ENCODE measurements at regions not wholly inside any gene's neighbourhood (a gene's known extent, or its start where the extent isn't known, plus 50 kb on each side); places are given as distances from the start of the nearest gene placed in this dataset.

DNA sequence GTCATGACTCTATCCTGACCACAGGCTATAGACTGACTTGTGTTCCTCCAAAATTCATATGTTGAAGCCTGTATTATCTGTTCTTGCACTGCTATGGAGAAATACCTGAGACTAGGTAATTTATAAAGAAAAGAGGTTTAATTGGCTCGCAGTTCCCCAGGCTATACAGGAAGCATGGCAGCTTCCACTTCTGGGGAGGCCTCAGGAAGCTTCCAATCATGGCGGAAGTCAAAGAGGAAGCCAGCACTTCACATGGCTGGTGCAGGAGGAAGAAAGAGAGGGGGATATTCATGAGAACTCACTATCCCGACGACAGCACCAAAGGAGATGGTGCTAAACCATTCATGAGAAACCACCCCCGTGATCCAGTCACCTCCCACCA is 84.3 kb upstream of the KDM7A start:
- no peaks in the 10 kb centered on the region for H3K79me2 ChIP-seq (ENCODE audit: insufficient read depth)
- H3K4me2 ChIP-seq: no peak overlapping the region
- H3K36me3 ChIP-seq (replicated peaks in 1 of 2; ENCODE audit: control insufficient read depth in 1 of 2, insufficient read depth in 2 of 2, low read length in 1 of 2): no peaks in the 10 kb centered on the region
- TF ChIP-seq, protein P1, sequence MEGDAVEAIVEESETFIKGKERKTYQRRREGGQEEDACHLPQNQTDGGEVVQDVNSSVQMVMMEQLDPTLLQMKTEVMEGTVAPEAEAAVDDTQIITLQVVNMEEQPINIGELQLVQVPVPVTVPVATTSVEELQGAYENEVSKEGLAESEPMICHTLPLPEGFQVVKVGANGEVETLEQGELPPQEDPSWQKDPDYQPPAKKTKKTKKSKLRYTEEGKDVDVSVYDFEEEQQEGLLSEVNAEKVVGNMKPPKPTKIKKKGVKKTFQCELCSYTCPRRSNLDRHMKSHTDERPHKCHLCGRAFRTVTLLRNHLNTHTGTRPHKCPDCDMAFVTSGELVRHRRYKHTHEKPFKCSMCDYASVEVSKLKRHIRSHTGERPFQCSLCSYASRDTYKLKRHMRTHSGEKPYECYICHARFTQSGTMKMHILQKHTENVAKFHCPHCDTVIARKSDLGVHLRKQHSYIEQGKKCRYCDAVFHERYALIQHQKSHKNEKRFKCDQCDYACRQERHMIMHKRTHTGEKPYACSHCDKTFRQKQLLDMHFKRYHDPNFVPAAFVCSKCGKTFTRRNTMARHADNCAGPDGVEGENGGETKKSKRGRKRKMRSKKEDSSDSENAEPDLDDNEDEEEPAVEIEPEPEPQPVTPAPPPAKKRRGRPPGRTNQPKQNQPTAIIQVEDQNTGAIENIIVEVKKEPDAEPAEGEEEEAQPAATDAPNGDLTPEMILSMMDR (IDR thresholded peaks at IDR 0.05): no peak
- TF ChIP-seq NFIC (IDR thresholded peaks at IDR 0.05; ENCODE audit: borderline replicate concordance) (no peak), CHD2 (IDR thresholded peaks at IDR 0.05; ENCODE audit: low read length, partially characterized antibody) (no peak), RCOR1 (IDR thresholded peaks at IDR 0.05; ENCODE audit: low read length) (no peak), GATA2 (CRISPR knock-in tag; IDR thresholded peaks at IDR 0.05) (no peak), POLR2AphosphoS5 (IDR thresholded peaks at IDR 0.05; ENCODE audit: low read depth, low read length) (no peak), RAD21 (IDR thresholded peaks at IDR 0.05; ENCODE audit: low read length) (no peak), MXI1 (IDR thresholded peaks at IDR 0.05; ENCODE audit: low read depth, low read length) (no peak), TCF12 (IDR thresholded peaks at IDR 0.05) (no peak)
- TF ChIP-seq, protein P2, sequence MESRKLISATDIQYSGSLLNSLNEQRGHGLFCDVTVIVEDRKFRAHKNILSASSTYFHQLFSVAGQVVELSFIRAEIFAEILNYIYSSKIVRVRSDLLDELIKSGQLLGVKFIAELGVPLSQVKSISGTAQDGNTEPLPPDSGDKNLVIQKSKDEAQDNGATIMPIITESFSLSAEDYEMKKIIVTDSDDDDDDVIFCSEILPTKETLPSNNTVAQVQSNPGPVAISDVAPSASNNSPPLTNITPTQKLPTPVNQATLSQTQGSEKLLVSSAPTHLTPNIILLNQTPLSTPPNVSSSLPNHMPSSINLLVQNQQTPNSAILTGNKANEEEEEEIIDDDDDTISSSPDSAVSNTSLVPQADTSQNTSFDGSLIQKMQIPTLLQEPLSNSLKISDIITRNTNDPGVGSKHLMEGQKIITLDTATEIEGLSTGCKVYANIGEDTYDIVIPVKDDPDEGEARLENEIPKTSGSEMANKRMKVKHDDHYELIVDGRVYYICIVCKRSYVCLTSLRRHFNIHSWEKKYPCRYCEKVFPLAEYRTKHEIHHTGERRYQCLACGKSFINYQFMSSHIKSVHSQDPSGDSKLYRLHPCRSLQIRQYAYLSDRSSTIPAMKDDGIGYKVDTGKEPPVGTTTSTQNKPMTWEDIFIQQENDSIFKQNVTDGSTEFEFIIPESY (IDR thresholded peaks at IDR 0.05; ENCODE audit: borderline replicate concordance, low read depth): no peak
- TF ChIP-seq, protein P3, sequence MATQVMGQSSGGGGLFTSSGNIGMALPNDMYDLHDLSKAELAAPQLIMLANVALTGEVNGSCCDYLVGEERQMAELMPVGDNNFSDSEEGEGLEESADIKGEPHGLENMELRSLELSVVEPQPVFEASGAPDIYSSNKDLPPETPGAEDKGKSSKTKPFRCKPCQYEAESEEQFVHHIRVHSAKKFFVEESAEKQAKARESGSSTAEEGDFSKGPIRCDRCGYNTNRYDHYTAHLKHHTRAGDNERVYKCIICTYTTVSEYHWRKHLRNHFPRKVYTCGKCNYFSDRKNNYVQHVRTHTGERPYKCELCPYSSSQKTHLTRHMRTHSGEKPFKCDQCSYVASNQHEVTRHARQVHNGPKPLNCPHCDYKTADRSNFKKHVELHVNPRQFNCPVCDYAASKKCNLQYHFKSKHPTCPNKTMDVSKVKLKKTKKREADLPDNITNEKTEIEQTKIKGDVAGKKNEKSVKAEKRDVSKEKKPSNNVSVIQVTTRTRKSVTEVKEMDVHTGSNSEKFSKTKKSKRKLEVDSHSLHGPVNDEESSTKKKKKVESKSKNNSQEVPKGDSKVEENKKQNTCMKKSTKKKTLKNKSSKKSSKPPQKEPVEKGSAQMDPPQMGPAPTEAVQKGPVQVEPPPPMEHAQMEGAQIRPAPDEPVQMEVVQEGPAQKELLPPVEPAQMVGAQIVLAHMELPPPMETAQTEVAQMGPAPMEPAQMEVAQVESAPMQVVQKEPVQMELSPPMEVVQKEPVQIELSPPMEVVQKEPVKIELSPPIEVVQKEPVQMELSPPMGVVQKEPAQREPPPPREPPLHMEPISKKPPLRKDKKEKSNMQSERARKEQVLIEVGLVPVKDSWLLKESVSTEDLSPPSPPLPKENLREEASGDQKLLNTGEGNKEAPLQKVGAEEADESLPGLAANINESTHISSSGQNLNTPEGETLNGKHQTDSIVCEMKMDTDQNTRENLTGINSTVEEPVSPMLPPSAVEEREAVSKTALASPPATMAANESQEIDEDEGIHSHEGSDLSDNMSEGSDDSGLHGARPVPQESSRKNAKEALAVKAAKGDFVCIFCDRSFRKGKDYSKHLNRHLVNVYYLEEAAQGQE (IDR thresholded peaks at IDR 0.05; ENCODE audit: low read depth, low read length): no peak
- TF ChIP-seq, protein P4, sequence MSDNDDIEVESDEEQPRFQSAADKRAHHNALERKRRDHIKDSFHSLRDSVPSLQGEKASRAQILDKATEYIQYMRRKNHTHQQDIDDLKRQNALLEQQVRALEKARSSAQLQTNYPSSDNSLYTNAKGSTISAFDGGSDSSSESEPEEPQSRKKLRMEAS (IDR thresholded peaks at IDR 0.05; ENCODE audit: low read depth): no peak
- TF ChIP-seq, protein P5, sequence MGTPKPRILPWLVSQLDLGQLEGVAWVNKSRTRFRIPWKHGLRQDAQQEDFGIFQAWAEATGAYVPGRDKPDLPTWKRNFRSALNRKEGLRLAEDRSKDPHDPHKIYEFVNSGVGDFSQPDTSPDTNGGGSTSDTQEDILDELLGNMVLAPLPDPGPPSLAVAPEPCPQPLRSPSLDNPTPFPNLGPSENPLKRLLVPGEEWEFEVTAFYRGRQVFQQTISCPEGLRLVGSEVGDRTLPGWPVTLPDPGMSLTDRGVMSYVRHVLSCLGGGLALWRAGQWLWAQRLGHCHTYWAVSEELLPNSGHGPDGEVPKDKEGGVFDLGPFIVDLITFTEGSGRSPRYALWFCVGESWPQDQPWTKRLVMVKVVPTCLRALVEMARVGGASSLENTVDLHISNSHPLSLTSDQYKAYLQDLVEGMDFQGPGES (IDR thresholded peaks at IDR 0.05; ENCODE audit: low read depth, low read length): no peak
- no peaks in the 10 kb centered on the region for H3K9me3 ChIP-seq
- no peaks in the 10 kb centered on the region for H3K9me2 ChIP-seq
- no peaks in the 10 kb centered on the region for H4K20me1 ChIP-seq (ENCODE audit: insufficient read depth)
- no peaks in the 10 kb centered on the region for H3K4me1 ChIP-seq (ENCODE audit: control insufficient read depth in 1 of 2, insufficient read depth in 2 of 2, low read depth in 1 of 2, low read length in 1 of 2)
- ChIA-PET POLR2A (no interaction called here), CTCF (interaction anchor here (1.3 kb wide), 1 partner anchor 24 kb away, joined by 3 read pairs; no protein-coding TSS in a partner anchor)
- no peak overlapping the region for H3K27ac ChIP-seq (ENCODE audit: low read depth in 2 of 2, low read length in 1 of 2)
- H2AFZ ChIP-seq (ENCODE audit: low read depth): no peak overlapping the region
- WGBS (ENCODE audit: low lambda C conversion rate): 64% methylated on average over 5 of the region's 5 CpGs
- no peaks in the 10 kb centered on the region; the same call in 1 of the 2 replicates for H3K27me3 ChIP-seq (ENCODE audit: insufficient read depth)
- H3K4me3 ChIP-seq (ENCODE audit: low read depth in 2 of 2, low read length in 1 of 2): no peak overlapping the region
- no peak for DNase-seq
- no peak overlapping the region for H3K9ac ChIP-seq
- no peaks in the 10 kb centered on the region for H3F3A ChIP-seq (replicated peaks; ENCODE audit: insufficient read depth)

All from SK-N-SH (cell line).